Spleen (tissue), 11 donors: ENCODE measurements at regions not wholly inside any gene's neighbourhood (a gene's known extent, or its start where the extent isn't known, plus 50 kb on each side); places are given as distances from the start of the nearest gene placed in this dataset.

Experiments used
- DNase-seq: peaks from one replicate; pipeline ENCODE4 v3.0.0-alpha.2; 2020
- H3K27ac ChIP-seq, 8 donors: fragments of 200-600 bp; sonication (generic) in 7 of 8; 1 replicate in 4 of 8; 2 replicates in 4 of 8; pipeline versions ENCODE4 v1.5.0 to v1.8.0; 2016 to 2021; ENCODE audit warnings: inconsistent platforms in 4 of 8, mild to moderate bottlenecking in 4 of 8, moderate library complexity in 1 of 8
- H3K27me3 ChIP-seq, 7 donors: fragments of 200-600 bp; sonication (generic) in 6 of 7; replicated peaks in 1 of 7; 1 replicate in 4 of 7; 2 replicates in 3 of 7; pipeline versions ENCODE4 v1.5.0 to v1.8.0; 2016 to 2021; ENCODE audit warnings: inconsistent platforms in 3 of 7, mild to moderate bottlenecking in 1 of 7
- H3K36me3 ChIP-seq, 6 donors: fragments of 200-600 bp; sonication (generic) in 5 of 6; 1 replicate in 4 of 6; 2 replicates in 2 of 6; pipeline versions ENCODE4 v1.5.0 to v1.8.0; 2016 to 2021; ENCODE audit warnings: inconsistent platforms in 2 of 6
- H3K4me1 ChIP-seq, 6 donors: fragments of 200-600 bp; sonication (generic) in 5 of 6; 1 replicate in 3 of 6; 2 replicates in 3 of 6; pipeline versions ENCODE4 v1.5.0 to v1.8.0; 2016 to 2021; ENCODE audit warnings: inconsistent platforms in 3 of 6
- H3K4me3 ChIP-seq, 8 donors: fragments of 200-600 bp; sonication (generic) in 7 of 8; 1 replicate in 4 of 8; 2 replicates in 4 of 8; pipeline versions ENCODE4 v1.5.0 to v1.8.0; 2016 to 2021; ENCODE audit warnings: inconsistent platforms in 4 of 8, mild to moderate bottlenecking in 4 of 8, moderate library complexity in 2 of 8
- H3K9me3 ChIP-seq, 8 donors: fragments of 200-600 bp; sonication (generic) in 7 of 8; 1 replicate in 4 of 8; 2 replicates in 4 of 8; pipeline versions ENCODE4 v1.5.0 to v1.8.0; 2016 to 2021; ENCODE audit warnings: inconsistent platforms in 4 of 8
- CTCF ChIP-seq, 11 experiments: fragments of 200-600 bp in 7 of 11; fragments of 450-650 bp in 4 of 11; sonication (generic) in 4 of 11; IDR thresholded peaks in 8 of 11; conservative IDR thresholded peaks in 3 of 11; 1 replicate in 7 of 11; 2 replicates in 4 of 11; pipeline versions ENCODE4 v1.4.0 to v1.8.0; 2016 to 2021; ENCODE audit warnings: antibody characterized with exemption in 11 of 11, inconsistent platforms in 4 of 11, mild to moderate bottlenecking in 1 of 11
- POLR2A ChIP-seq, 3 donors: fragments of 450-650 bp; IDR thresholded peaks; one replicate each; pipeline ENCODE4 v1.5.1; 2017; ENCODE audit warnings: antibody characterized with exemption in 3 of 3, mild to moderate bottlenecking in 1 of 3
- POLR2AphosphoS5 ChIP-seq, 3 donors: sonication (generic); formaldehyde crosslinking; IDR thresholded peaks; one replicate each; pipeline ENCODE4 v1.5.1; 2017; ENCODE audit warnings: antibody characterized with exemption in 3 of 3
- WGBS, 5 donors: extraction: QIAGEN DNeasy Blood & Tissue Kit in 3 of 5; methylation state at CpG; one replicate each; pipeline versions ENCODE4 v1.1.5 to v1.1.7; 2013 to 2018; 5-methylcytosine and 5-hydroxymethylcytosine counted together
- intact Hi-C: fragments of 100-400 bp; cut with DNase I; formaldehyde crosslinking; loops from one replicate; pipeline ENCODE4 v1.15.0; 2023; ENCODE audit warnings: low total_unique reads
- donor health status: healthy with polysubstance abuse.
- donor health status: DM: no; HTN: no; CAD: no; lungs with moderate emphysema.
- donor health status: DM: no; HTN: no; CAD: no.
- donor health status: Bipolar disorder and iron deficiency.
- donor health status: healthy.
- donor health status: DM: no; HTN: no; CAD: no.
- donor health status: DM: yes; HTN: yes; CAD: no.

- TF ChIP-seq CTCF (IDR thresholded peaks at IDR 0.05 in 8 of 11, conservative IDR thresholded peaks at IDR 0.05 in 3 of 11) (no peak), POLR2A (IDR thresholded peaks at IDR 0.05) (no peak), POLR2AphosphoS5 (IDR thresholded peaks at IDR 0.05) (no peak)
- no peak overlapping the region for H3K27ac ChIP-seq
- 68 to 71% (median 70%) methylated on average over 3 of the region's 3 CpGs for WGBS, 5 donors
- no peaks in the 10 kb centered on the region for H3K4me1 ChIP-seq
- no peaks in the 10 kb centered on the region for H3K27me3 ChIP-seq
- peaks cover 0 to 3% (median 0%) of the 10 kb centered on the region in 8 donors for H3K9me3 ChIP-seq
- no peak overlapping the region for H3K4me3 ChIP-seq
- no peaks in the 10 kb centered on the region for H3K36me3 ChIP-seq
- no peak for DNase-seq
- intact Hi-C loops, result no loop called here
These were observed 250.4 kb upstream of the NCKAP5 start for GRCh38 chr2:133818661-133819060.

GRCh38 chr2:133819906-133820305 lies 251.6 kb upstream of the NCKAP5 start:
- no peaks in the 10 kb centered on the region for H3K36me3 ChIP-seq
- no peak overlapping the region for H3K4me3 ChIP-seq
- intact Hi-C loops, result no loop called here
- no peak for DNase-seq
- no peaks in the 10 kb centered on the region for H3K4me1 ChIP-seq
- no peaks in the 10 kb centered on the region for H3K27me3 ChIP-seq
- H3K9me3 ChIP-seq, result no peaks in the 10 kb centered on the region
- no peak overlapping the region for H3K27ac ChIP-seq
- TF ChIP-seq POLR2AphosphoS5 (IDR thresholded peaks at IDR 0.05) (no peak), CTCF (IDR thresholded peaks at IDR 0.05 in 8 of 11, conservative IDR thresholded peaks at IDR 0.05 in 3 of 11) (no peak), POLR2A (IDR thresholded peaks at IDR 0.05) (no peak)
- WGBS, 5 donors, result 86 to 92% (median 90%) methylated on average over 4 of the region's 4 CpGs

- H3K9me3 ChIP-seq, result no peaks in the 10 kb centered on the region
- no peak for DNase-seq
- H3K27me3 ChIP-seq, result no peaks in the 10 kb centered on the region
- intact Hi-C loops, result no loop called here
- WGBS, 5 donors, result 83 to 88% (median 88%) methylated on average over 3 of the region's 3 CpGs
- H3K4me3 ChIP-seq, result no peak overlapping the region
- TF ChIP-seq POLR2A (IDR thresholded peaks at IDR 0.05), result no peak
- no peak for TF ChIP-seq CTCF (IDR thresholded peaks at IDR 0.05 in 8 of 11, conservative IDR thresholded peaks at IDR 0.05 in 3 of 11)
- no peak for TF ChIP-seq POLR2AphosphoS5 (IDR thresholded peaks at IDR 0.05)
- no peak overlapping the region for H3K27ac ChIP-seq
- H3K4me1 ChIP-seq, result no peaks in the 10 kb centered on the region
- H3K36me3 ChIP-seq, result no peaks in the 10 kb centered on the region
These were observed 253.0 kb upstream of the NCKAP5 start for GRCh38 chr2:133821107-133821760.

GRCh38 chr2:133822517-133823225 lies 254.4 kb upstream of the NCKAP5 start:
- no peaks in the 10 kb centered on the region for H3K27me3 ChIP-seq
- H3K27ac ChIP-seq, result no peak overlapping the region
- no peak overlapping the region for H3K4me3 ChIP-seq
- 77 to 87% (median 82%) methylated on average over 10 of the region's 10 CpGs for WGBS, 5 donors
- no peak for DNase-seq
- intact Hi-C loops, result no loop called here
- H3K9me3 ChIP-seq, result no peaks in the 10 kb centered on the region
- H3K36me3 ChIP-seq, result no peaks in the 10 kb centered on the region
- TF ChIP-seq POLR2AphosphoS5 (IDR thresholded peaks at IDR 0.05) (no peak), CTCF (IDR thresholded peaks at IDR 0.05 in 8 of 11, conservative IDR thresholded peaks at IDR 0.05 in 3 of 11) (no peak), POLR2A (IDR thresholded peaks at IDR 0.05) (no peak)
- H3K4me1 ChIP-seq, result no peaks in the 10 kb centered on the region
